Keratinocyte (primary cell): ENCODE measurements at regions not wholly inside any gene's neighbourhood (a gene's known extent, or its start where the extent isn't known, plus 50 kb on each side); places are given as distances from the start of the nearest gene placed in this dataset.

ENCODE experiments used
- EZH2 ChIP-seq: IDR thresholded peaks from one replicate; pipeline ENCODE4 v1.6.1; 2012; ENCODE audit warnings: inconsistent platforms, mild to moderate bottlenecking, low read length, moderate library complexity
- TF ChIP-seq, protein P1 (sequence below), 3 experiments: IDR thresholded peaks in 1 of 3; conservative IDR thresholded peaks in 1 of 3; optimal IDR thresholded peaks in 1 of 3; 2 replicates in 2 of 3; 3 replicates in 1 of 3; pipeline versions ENCODE3 to v1.5.1; 2011; ENCODE audit warnings: low read length in 3 of 3, mild to moderate bottlenecking in 3 of 3, moderate library complexity in 2 of 3, control low read depth in 1 of 3, inconsistent platforms in 1 of 3; ENCODE audit not compliant: insufficient read depth in 2 of 3; ENCODE audit errors: extremely low read depth in 1 of 3

- TF ChIP-seq, protein P1, sequence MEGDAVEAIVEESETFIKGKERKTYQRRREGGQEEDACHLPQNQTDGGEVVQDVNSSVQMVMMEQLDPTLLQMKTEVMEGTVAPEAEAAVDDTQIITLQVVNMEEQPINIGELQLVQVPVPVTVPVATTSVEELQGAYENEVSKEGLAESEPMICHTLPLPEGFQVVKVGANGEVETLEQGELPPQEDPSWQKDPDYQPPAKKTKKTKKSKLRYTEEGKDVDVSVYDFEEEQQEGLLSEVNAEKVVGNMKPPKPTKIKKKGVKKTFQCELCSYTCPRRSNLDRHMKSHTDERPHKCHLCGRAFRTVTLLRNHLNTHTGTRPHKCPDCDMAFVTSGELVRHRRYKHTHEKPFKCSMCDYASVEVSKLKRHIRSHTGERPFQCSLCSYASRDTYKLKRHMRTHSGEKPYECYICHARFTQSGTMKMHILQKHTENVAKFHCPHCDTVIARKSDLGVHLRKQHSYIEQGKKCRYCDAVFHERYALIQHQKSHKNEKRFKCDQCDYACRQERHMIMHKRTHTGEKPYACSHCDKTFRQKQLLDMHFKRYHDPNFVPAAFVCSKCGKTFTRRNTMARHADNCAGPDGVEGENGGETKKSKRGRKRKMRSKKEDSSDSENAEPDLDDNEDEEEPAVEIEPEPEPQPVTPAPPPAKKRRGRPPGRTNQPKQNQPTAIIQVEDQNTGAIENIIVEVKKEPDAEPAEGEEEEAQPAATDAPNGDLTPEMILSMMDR (optimal IDR thresholded peaks at IDR 0.05 in 1 of 3, IDR thresholded peaks at IDR 0.05 in 1 of 3, conservative IDR thresholded peaks at IDR 0.05 in 1 of 3; ENCODE audit: extremely low read depth in 1 of 3, insufficient read depth in 2 of 3, low read length in 3 of 3): no peak
- no peak for TF ChIP-seq EZH2
Measured at GRCh38 chrX:69313617-69314290, 148.5 kb upstream of the PJA1 start.
